ENCODE measurements at regions not wholly inside any gene's neighbourhood (a gene's known extent, or its start where the extent isn't known, plus 50 kb on each side); places are given as distances from the start of the nearest gene placed in this dataset.

DNA sequence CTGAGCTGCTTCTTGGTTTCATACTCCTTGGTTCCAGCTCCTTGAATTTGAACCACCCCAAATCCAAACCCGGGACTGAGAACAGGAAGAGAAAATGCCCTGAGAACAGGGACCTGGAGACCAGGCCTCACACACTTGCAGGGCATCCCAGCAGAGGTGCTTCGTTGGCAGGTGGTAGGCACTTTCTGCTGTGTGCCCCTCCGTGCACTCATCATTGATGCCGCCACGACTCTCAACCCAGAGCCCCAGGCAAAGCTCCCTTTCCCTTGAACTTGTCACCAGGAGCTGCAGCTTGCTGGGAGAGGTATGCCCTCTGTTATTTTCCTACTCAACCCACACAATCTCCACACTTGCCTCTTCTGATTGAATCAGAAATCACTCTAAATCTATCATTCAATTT is 217.8 kb upstream of the IRX1 start:
- Histone ChIP-seq H3K36me3 (ENCODE audit: insufficient read depth, low read length) (no peaks in the 10 kb centered on the region), H3K9me3 (ENCODE audit: low read length) (peaks cover 9% of the 10 kb centered on the region), H3K4me3 (ENCODE audit: low read length) (no peak overlapping the region), H3K27me3 (ENCODE audit: insufficient read depth, low read length, poor library complexity, severe bottlenecking) (no peaks in the 10 kb centered on the region), H3K27ac (ENCODE audit: low read depth, low read length) (no peak overlapping the region), H3K4me1 (ENCODE audit: insufficient read depth, low read length) (no peaks in the 10 kb centered on the region)
- CTCF ChIA-PET: no interaction called here
- Mint-ChIP-seq H3K9me3 (peaks cover 7 to 33% (median 13%) of the 10 kb centered on the region in 5 donors), H3K27ac (no peak overlapping the region), H3K4me3 (no peak overlapping the region), H3K27me3 (no peaks in the 10 kb centered on the region), H3K4me1 (no peaks in the 10 kb centered on the region), H3K36me3 (no peaks in the 10 kb centered on the region)
- no peak for DNase-seq
- POLR2A ChIA-PET: no interaction called here

- Mint-ChIP-seq H3K4me3 (no peak overlapping the region), H3K36me3 (no peaks in the 10 kb centered on the region), H3K9me3 (peaks cover 10 to 30% (median 14%) of the 10 kb centered on the region in 5 donors), H3K4me1 (no peaks in the 10 kb centered on the region), H3K27me3 (no peaks in the 10 kb centered on the region), H3K27ac (no peak overlapping the region)
- Histone ChIP-seq H3K27me3 (ENCODE audit: insufficient read depth, low read length, poor library complexity, severe bottlenecking) (no peaks in the 10 kb centered on the region), H3K4me1 (ENCODE audit: insufficient read depth, low read length) (no peaks in the 10 kb centered on the region), H3K27ac (ENCODE audit: low read depth, low read length) (no peak overlapping the region), H3K4me3 (ENCODE audit: low read length) (no peak overlapping the region), H3K9me3 (ENCODE audit: low read length) (peaks cover 15% of the 10 kb centered on the region), H3K36me3 (ENCODE audit: insufficient read depth, low read length) (no peaks in the 10 kb centered on the region)
- ChIA-PET POLR2A (no interaction called here), CTCF (no interaction called here)
- DNase-seq: no peak
Observed at GRCh38 chr5:3377176-3377575, 218.5 kb upstream of the IRX1 start.

- Mint-ChIP-seq H3K36me3 (no peaks in the 10 kb centered on the region), H3K27me3 (no peaks in the 10 kb centered on the region), H3K27ac (no peak overlapping the region), H3K9me3 (peaks cover 10 to 30% (median 17%) of the 10 kb centered on the region in 5 donors), H3K4me1 (no peaks in the 10 kb centered on the region), H3K4me3 (no peak overlapping the region)
- ChIA-PET POLR2A (no interaction called here), CTCF (no interaction called here)
- no peak overlapping the region for H3K27ac ChIP-seq (ENCODE audit: low read depth, low read length)
- no peaks in the 10 kb centered on the region for H3K27me3 ChIP-seq (ENCODE audit: insufficient read depth, low read length, poor library complexity, severe bottlenecking)
- H3K36me3 ChIP-seq (ENCODE audit: insufficient read depth, low read length): no peaks in the 10 kb centered on the region
- H3K4me1 ChIP-seq (ENCODE audit: insufficient read depth, low read length): no peaks in the 10 kb centered on the region
- DNase-seq: no peak
- H3K9me3 ChIP-seq (ENCODE audit: low read length): peaks cover 15% of the 10 kb centered on the region
- H3K4me3 ChIP-seq (ENCODE audit: low read length): no peak overlapping the region
Observed at GRCh38 chr5:3376611-3377010, 219.0 kb upstream of the IRX1 start.

- no peaks in the 10 kb centered on the region for H3K36me3 Mint-ChIP-seq
- ChIA-PET POLR2A (no interaction called here), CTCF (interaction anchor here (1.0 kb wide), 1 partner anchor 17 kb away, joined by 3 read pairs; no protein-coding TSS in a partner anchor)
- Histone ChIP-seq H3K27ac (ENCODE audit: low read depth, low read length) (no peak overlapping the region), H3K9me3 (ENCODE audit: low read length) (peaks cover 15% of the 10 kb centered on the region), H3K4me1 (ENCODE audit: insufficient read depth, low read length) (no peaks in the 10 kb centered on the region), H3K27me3 (ENCODE audit: insufficient read depth, low read length, poor library complexity, severe bottlenecking) (no peaks in the 10 kb centered on the region), H3K36me3 (ENCODE audit: insufficient read depth, low read length) (no peaks in the 10 kb centered on the region), H3K4me3 (ENCODE audit: low read length) (no peak overlapping the region)
- H3K4me1 Mint-ChIP-seq: no peaks in the 10 kb centered on the region
- no peaks in the 10 kb centered on the region for H3K27me3 Mint-ChIP-seq
- no peak for DNase-seq
- no peak overlapping the region for H3K27ac Mint-ChIP-seq
- no peak overlapping the region for H3K4me3 Mint-ChIP-seq
- peaks cover 12 to 30% (median 18%) of the 10 kb centered on the region in 5 donors for H3K9me3 Mint-ChIP-seq
Observed at GRCh38 chr5:3375586-3376311, 219.9 kb upstream of the IRX1 start.

DNA sequence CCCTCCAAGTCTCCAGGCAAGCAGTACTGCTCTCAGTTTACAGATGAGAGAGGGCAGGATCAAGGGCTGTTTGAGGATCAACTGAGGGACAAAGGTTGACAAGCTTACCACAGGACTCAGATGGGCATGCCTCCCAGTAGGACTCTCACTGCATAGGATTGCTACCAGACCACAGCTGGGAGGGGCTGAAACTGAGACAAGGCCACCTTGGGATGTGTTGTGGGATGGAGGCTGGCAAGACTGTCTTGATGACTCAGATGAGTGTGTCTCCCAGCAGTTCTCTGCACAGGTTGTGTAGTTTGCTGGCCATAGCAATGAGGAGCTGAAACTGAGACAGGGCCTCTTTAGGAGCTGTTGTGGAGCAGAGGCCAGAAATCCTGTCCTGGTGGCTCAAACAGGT is 222.2 kb upstream of the IRX1 start:
- peaks cover 12 to 35% (median 19%) of the 10 kb centered on the region in 5 donors for H3K9me3 Mint-ChIP-seq
- H3K9me3 ChIP-seq (ENCODE audit: low read length): peaks cover 15% of the 10 kb centered on the region
- H3K4me3 Mint-ChIP-seq: no peak overlapping the region
- no peaks in the 10 kb centered on the region for H3K27me3 Mint-ChIP-seq
- H3K27me3 ChIP-seq (ENCODE audit: insufficient read depth, low read length, poor library complexity, severe bottlenecking): no peaks in the 10 kb centered on the region
- CTCF ChIA-PET: no interaction called here
- no peaks in the 10 kb centered on the region for H3K36me3 ChIP-seq (ENCODE audit: insufficient read depth, low read length)
- no peaks in the 10 kb centered on the region for H3K4me1 Mint-ChIP-seq
- no peak overlapping the region for H3K4me3 ChIP-seq (ENCODE audit: low read length)
- no peak for DNase-seq
- H3K27ac ChIP-seq (ENCODE audit: low read depth, low read length): no peak overlapping the region
- H3K36me3 Mint-ChIP-seq: no peaks in the 10 kb centered on the region
- H3K4me1 ChIP-seq (ENCODE audit: insufficient read depth, low read length): no peaks in the 10 kb centered on the region
- no peak overlapping the region for H3K27ac Mint-ChIP-seq
- POLR2A ChIA-PET: no interaction called here

- Histone ChIP-seq H3K4me1 (ENCODE audit: insufficient read depth, low read length) (no peaks in the 10 kb centered on the region), H3K27ac (ENCODE audit: low read depth, low read length) (no peak overlapping the region), H3K9me3 (ENCODE audit: low read length) (peaks cover 15% of the 10 kb centered on the region), H3K4me3 (ENCODE audit: low read length) (no peak overlapping the region), H3K36me3 (ENCODE audit: insufficient read depth, low read length) (no peaks in the 10 kb centered on the region), H3K27me3 (ENCODE audit: insufficient read depth, low read length, poor library complexity, severe bottlenecking) (no peaks in the 10 kb centered on the region)
- DNase-seq: no peak
- Mint-ChIP-seq H3K4me3 (no peak overlapping the region), H3K36me3 (no peaks in the 10 kb centered on the region), H3K4me1 (no peaks in the 10 kb centered on the region), H3K27me3 (no peaks in the 10 kb centered on the region), H3K27ac (no peak overlapping the region), H3K9me3 (peaks cover 6 to 31% (median 19%) of the 10 kb centered on the region in 5 donors)
- POLR2A ChIA-PET: no interaction called here
- CTCF ChIA-PET: no interaction called here
Observed at GRCh38 chr5:3372289-3372688, 223.3 kb upstream of the IRX1 start.

DNA sequence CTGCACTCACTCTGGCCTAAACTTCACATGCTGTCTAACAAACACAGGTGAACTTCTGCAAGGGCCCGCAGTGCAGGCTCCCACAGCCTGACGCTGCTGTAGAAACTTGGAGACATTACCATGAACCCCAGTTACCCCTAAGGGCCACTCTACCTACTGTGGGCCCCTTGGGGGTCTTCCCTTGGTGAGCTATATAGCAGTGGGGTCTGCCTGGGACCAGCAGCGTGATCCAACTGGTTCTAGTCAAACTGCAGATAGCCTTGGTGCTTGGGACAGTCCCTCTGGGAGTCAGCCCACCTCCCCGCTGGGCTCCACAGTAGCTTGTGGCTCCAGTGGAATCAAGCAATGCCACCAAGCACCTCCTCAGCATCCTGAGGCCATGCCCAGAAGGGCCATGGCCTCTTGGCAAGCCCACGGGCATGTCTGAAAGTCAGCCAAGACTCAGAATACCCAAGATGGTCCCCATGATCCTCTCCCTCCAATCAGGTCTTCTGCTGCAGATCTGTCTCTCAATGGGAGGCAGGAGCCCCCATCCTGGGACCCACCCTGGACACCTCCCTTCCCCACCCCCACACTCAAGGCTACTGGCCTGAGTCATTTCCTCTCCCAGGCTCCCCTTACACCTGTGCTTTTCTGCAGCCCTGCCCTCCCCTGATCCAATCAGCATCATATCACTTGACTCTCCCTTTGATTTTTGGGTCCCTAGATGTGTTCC is 230.0 kb upstream of the IRX1 start:
- no peak overlapping the region for H3K4me3 ChIP-seq (ENCODE audit: low read length)
- peaks cover 0 to 18% (median 8%) of the 10 kb centered on the region in 5 donors for H3K9me3 Mint-ChIP-seq
- H3K27me3 Mint-ChIP-seq: no peaks in the 10 kb centered on the region
- H3K4me1 ChIP-seq (ENCODE audit: insufficient read depth, low read length): no peaks in the 10 kb centered on the region
- no peaks in the 10 kb centered on the region for H3K36me3 ChIP-seq (ENCODE audit: insufficient read depth, low read length)
- no peak overlapping the region for H3K4me3 Mint-ChIP-seq
- H3K9me3 ChIP-seq (ENCODE audit: low read length): no peaks in the 10 kb centered on the region
- H3K4me1 Mint-ChIP-seq: no peaks in the 10 kb centered on the region
- POLR2A ChIA-PET: no interaction called here
- no peaks in the 10 kb centered on the region for H3K36me3 Mint-ChIP-seq
- H3K27ac ChIP-seq (ENCODE audit: low read depth, low read length): no peak overlapping the region
- H3K27ac Mint-ChIP-seq: no peak overlapping the region
- CTCF ChIA-PET: no interaction called here
- no peaks in the 10 kb centered on the region for H3K27me3 ChIP-seq (ENCODE audit: insufficient read depth, low read length, poor library complexity, severe bottlenecking)
- no peak for DNase-seq

DNA sequence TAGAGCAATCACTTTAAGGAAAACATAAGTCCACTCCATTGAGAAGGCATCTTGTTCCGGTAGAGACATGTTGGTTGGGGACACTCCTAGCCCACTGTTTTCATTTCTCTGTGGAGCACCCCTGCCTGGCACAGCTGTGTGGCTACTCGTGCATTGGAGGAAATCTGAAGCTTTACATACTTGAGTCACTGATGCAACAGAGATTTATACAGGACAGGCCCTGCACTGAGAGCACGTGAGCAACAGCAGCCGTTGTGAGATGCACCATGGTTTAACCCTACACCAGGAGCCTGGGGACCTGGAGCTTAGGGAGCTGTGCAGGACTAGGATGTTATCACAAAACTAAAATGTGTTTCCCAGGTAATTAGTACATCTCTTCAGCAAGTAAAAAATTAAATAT is 230.7 kb upstream of the IRX1 start:
- POLR2A ChIA-PET: no interaction called here
- H3K4me3 ChIP-seq (ENCODE audit: low read length): no peak overlapping the region
- Mint-ChIP-seq H3K9me3 (peaks cover 0 to 20% (median 10%) of the 10 kb centered on the region in 5 donors), H3K36me3 (peaks cover 0 to 1% (median 0%) of the 10 kb centered on the region in 3 donors), H3K27ac (no peak overlapping the region), H3K4me1 (no peaks in the 10 kb centered on the region), H3K4me3 (peak overlapping the region in 1 of 7 donors; percentile 23), H3K27me3 (no peaks in the 10 kb centered on the region)
- CTCF ChIA-PET: no interaction called here
- H3K9me3 ChIP-seq (ENCODE audit: low read length): no peaks in the 10 kb centered on the region
- no peaks in the 10 kb centered on the region for H3K27me3 ChIP-seq (ENCODE audit: insufficient read depth, low read length, poor library complexity, severe bottlenecking)
- no peaks in the 10 kb centered on the region for H3K36me3 ChIP-seq (ENCODE audit: insufficient read depth, low read length)
- no peak for DNase-seq
- no peaks in the 10 kb centered on the region for H3K4me1 ChIP-seq (ENCODE audit: insufficient read depth, low read length)
- no peak overlapping the region for H3K27ac ChIP-seq (ENCODE audit: low read depth, low read length)

Data from CD8-positive, alpha-beta memory T cell (primary cell).